Tibial nerve (tissue), 4 donors: ENCODE measurements at regions not wholly inside any gene's neighbourhood (a gene's known extent, or its start where the extent isn't known, plus 50 kb on each side); places are given as distances from the start of the nearest gene placed in this dataset.

ENCODE experiments used
- CTCF ChIP-seq, 5 experiments: fragments of 200-600 bp in 3 of 5; fragments of 450-650 bp in 2 of 5; sonication (generic) in 3 of 5; IDR thresholded peaks; one replicate each; pipeline ENCODE4 v1.5.1; 2016 to 2019; ENCODE audit warnings: antibody characterized with exemption in 5 of 5, mild to moderate bottlenecking in 3 of 5, moderate library complexity in 2 of 5
- EP300 ChIP-seq, 2 donors: sonication (generic); formaldehyde crosslinking; IDR thresholded peaks; one replicate each; pipeline ENCODE4 v1.6.1; 2017; ENCODE audit warnings: antibody characterized with exemption in 2 of 2, mild to moderate bottlenecking in 1 of 2
- POLR2A ChIP-seq, 2 donors: fragments of 450-650 bp; IDR thresholded peaks; one replicate each; pipeline ENCODE4 v1.6.1; 2017; ENCODE audit warnings: antibody characterized with exemption in 2 of 2, mild to moderate bottlenecking in 2 of 2, moderate library complexity in 2 of 2

- TF ChIP-seq CTCF (IDR thresholded peaks at IDR 0.05) (no peak), POLR2A (IDR thresholded peaks at IDR 0.05) (no peak), EP300 (IDR thresholded peaks at IDR 0.05) (no peak)
These were observed 312.9 kb upstream of the CDH19 start for GRCh38 chr18:66916834-66917233.
